Hypothalamus (tissue), 51 donors: ENCODE measurements at regions not wholly inside any gene's neighbourhood (a gene's known extent, or its start where the extent isn't known, plus 50 kb on each side); places are given as distances from the start of the nearest gene placed in this dataset.

Experiments
- DNase-seq, 51 donors: peaks; one replicate each; lab custom pipeline; 2025; lab: John Stamatoyannopoulos, UW

DNA sequence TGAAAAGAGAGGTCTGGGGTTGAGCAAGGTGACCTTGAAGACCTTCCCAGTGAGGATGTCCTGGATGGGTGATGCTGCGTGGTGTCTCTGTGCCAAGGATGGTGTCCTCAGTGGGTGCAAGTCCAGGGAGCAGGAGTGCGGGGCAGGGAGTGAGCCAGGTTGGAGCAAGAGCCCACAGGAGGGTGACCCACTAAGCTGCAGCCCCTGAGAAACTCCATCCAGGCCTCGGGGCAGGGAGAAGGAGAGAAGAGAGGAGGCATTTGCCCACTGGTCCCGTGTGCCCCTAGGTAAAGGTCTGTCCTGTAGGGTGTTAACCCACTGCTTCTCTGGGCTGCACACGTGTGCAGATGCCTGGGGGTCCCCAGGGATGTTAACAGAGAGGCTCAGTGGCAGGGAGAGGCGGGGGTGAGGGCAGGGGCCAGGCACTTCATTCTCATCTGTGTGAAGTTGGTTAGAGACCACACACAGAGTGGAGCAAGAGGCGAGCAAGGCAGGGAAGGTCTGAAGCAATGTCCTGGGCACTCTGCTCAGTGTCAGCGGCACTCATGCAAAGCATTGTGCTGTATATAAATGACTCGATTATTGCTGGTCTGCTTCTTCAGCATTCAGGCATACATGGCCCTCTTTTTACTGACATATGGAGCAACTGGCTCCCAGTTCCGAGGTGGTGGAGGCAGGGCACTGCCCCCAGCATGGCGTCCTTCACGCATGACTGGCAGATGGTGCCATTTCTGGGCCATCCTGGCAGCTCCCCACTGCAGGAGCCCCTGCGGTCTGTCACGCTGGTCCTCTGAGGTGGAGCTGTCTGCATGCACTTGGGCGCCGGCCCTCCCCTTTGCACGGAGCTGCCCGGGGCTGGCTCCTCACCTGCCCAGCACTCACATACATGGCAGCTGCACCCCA lies 117.2 kb upstream of the HS6ST1 start:
- DNase-seq, result no peak

- DNase-seq, result no peak
Measured at GRCh38 chr2:128436479-128437203, 118.0 kb upstream of the HS6ST1 start.

DNA sequence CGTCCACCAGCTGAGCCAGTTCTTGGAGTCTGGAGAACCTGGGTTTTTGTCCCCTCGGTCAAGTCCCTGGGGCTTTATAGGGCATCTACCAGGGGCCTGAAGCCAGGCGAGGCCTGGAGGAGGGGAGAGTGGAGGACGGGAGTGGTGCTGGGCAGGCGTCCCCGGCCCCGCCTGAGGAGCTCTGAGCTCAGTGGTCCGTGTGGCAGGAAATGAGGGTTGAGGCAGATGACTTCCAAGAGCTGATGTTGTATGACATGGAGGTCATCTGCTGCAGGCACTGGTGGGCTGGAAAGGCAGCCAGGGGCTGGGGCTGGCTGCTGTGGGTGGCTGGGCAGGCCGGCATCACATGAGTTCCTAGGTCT lies 118.5 kb upstream of the HS6ST1 start:
- DNase-seq, result no peak

DNA sequence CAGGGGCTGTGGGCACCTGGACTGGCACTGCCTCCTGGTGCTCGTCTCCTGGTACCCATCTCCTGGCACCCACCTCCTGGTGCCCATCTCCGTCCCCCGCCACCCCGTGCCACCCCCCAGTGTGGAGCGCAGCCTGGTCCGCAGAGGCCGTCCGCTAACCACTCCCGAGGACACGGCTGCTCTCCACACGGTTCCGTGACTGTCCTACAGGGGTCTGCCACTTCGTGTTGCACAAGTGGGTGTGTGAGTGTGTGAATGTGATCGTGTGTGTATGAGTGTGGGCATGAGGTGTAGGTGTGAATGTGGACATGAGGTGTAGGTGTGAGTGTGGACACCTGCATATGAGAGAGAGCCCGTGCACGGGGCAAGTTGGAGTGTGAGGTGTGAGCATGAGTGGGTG lies 119.4 kb upstream of the HS6ST1 start:
- DNase-seq, result no peak

DNA sequence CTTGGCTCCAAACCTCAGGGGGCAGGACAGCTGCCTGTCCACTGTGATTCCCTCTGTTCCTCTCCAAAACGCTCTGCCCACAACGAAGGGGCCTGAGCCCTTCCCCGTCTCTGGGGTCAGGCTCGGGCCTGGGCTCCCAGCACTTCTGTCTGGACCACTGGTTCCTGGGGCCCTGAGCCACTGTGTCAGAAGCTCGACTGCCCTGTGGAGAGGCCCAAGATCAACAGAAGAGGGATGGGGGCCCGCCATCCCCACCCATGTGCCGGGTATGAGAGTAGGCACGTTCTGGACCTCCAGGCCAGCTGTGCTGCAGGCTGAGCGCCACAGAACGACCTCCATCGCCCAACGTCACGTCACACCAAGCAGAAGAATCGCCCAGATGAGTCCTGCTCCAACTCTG lies 119.9 kb upstream of the HS6ST1 start:
- DNase-seq, result no peak

DNA sequence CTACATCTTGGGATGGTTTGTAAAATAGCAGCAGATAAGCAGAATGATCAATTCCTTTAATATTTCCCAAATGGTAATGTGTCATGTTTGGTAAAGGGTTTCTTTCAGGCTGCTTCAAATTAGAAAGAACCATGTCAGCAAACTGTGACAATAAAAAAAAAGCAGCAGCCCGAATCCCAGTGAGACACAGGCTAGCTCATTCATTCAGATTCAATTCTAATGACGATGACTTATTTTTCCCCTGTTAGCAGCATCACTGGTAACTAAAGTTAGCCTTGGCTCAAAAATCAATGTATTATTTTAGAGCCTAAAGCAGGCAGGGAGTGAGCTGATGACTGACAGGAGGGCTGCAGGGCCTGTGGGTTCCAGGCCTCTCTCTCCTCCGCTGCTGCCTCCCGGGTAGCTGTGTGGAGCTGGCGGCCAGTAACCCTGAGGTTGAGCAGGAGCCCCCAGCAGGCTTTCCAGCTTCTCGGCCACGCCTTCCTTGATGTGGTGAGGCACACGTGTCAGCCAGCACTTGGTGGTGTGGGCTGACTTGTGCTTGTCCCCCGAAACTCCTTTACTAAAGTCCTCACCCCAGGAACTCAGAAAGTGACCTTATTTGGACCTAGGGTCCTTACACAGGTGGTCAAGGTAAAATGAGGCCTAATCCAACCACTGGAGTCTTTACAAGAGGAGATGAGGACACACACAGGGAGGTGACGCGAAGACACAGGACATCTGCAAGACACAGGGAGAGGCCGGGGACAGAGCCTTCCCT lies 120.5 kb upstream of the HS6ST1 start:
- DNase-seq, result no peak

- DNase-seq, result no peak
Measured at GRCh38 chr2:128439791-128440665, 121.4 kb upstream of the HS6ST1 start.

- DNase-seq, result no peak
Measured at GRCh38 chr2:128440666-128441340, 122.1 kb upstream of the HS6ST1 start.

- no peak for DNase-seq
Measured at GRCh38 chr2:128441341-128442052, 122.8 kb upstream of the HS6ST1 start.

DNA sequence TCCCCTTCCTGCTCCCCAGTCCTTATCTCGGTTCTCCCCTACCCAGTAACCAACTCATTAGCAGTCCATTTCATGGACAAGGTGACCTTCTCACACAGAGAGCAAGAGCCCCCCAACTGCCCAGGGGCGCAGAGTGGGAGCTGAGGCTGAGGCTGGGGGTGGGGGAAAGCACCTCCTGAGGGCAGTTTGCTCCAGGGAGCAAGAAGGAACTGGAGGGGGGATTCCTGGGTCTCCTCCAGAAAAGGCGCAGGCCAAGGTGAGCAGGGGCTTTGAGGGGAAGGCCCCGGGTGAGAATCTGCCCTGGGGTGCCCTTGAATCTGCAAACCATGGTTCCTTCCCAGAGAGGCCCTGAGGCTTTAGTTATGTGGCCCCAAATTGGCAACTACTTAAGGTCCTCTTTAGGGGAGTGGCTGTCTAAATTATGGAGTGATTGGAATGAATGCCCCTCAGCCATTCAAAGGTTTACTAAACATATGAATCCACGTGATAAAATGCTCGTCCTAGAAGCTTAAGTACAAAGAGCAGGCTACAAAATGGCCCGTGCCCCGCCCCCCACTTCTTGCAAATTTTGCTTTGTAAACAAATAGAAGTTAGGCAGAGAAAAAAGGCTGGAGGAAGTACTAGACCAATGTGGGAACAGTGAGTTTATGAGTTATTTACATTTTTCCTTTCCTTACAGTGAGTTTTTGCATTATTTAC lies 123.5 kb upstream of the HS6ST1 start:
- no peak for DNase-seq

- DNase-seq, result no peak
Measured at GRCh38 chr2:128442891-128443302, 124.2 kb upstream of the HS6ST1 start.

DNA sequence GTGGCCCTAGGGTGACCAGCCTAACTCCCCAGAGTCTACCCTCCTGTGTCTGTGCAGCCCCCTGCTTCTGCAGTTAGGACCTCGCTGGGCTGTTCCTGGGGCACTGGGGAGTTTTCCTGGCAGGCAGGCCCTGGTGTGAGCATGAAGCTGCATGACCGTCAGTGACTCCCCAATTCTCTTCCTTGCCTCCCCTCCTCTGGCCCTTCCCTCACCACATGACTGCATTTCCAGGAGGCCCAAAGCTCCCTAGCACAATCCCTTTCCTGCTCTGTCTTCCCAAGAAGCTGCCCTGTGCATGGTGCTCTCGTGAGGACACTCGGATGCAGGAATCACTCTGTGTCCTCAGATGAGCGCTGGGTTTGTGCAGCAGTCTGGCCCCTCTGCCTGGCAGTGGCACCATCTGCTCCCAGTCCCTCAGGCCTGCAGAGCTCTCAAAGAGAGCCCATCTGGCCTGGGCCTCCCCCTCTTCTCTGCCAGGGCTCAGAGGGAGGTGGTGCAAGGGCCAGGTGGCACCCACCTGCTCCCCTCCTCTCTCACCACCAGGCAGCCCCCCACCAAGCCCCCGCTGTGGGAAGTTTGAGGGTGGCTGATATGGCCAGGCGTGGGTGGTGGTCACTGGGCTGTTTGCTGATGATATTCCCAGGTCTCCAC lies 125.6 kb upstream of the HS6ST1 start:
- no peak for DNase-seq

DNA sequence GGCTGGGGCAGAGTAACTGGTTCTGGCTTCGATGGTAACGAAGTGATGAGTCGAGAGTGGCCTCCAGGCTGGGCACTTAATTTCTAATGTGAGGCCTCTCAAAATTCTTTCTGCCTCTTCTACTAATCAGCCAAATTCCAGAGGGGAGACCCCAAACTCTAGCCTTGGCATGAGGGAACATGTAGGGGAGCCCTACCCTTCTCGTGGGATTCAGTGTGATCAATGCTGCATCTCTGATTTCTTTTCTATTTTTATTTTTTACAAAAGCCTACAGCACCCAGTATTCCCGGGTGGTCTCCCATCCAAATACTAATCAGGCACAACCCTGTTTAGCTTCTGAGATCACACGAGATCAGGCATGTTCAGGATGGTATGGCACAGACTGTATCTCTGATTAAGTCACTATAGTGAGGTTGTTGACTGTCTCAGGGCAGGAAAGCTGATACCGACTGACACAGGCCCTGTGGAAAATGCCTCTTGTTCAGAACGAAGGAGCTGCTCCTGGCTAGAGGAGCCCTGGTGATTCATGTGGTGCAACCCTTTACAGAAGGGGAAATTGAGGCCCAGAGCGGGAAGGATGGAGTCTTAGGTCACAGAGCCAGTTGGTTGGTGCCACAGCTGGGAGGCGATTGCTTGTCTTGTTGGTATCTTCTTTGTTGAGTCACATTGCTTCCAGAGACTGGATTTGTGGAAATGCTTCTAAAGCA lies 126.3 kb upstream of the HS6ST1 start:
- DNase-seq, result no peak

DNA sequence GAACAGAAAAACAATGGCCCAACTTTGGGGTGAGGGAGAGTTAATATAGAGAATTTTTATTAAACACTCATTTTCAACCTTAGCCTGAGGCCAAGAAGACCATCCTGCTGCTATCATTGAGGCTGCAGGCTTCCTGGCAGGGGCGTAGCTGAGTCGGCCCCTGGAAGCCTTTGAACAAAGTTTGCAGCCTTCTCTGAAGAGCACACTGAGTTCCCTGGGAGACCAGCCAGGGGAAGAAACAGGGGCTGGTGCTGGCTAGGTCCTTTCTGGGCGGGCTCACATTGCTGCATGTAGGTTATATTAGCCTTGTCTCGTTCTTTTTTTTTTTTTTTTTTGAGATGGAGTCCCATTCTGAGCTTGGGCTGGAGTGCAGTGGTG lies 126.8 kb upstream of the HS6ST1 start:
- DNase-seq, result no peak

GRCh38 chr2:128446049-128446873 lies 127.6 kb upstream of the HS6ST1 start:
- DNase-seq, result no peak

DNA sequence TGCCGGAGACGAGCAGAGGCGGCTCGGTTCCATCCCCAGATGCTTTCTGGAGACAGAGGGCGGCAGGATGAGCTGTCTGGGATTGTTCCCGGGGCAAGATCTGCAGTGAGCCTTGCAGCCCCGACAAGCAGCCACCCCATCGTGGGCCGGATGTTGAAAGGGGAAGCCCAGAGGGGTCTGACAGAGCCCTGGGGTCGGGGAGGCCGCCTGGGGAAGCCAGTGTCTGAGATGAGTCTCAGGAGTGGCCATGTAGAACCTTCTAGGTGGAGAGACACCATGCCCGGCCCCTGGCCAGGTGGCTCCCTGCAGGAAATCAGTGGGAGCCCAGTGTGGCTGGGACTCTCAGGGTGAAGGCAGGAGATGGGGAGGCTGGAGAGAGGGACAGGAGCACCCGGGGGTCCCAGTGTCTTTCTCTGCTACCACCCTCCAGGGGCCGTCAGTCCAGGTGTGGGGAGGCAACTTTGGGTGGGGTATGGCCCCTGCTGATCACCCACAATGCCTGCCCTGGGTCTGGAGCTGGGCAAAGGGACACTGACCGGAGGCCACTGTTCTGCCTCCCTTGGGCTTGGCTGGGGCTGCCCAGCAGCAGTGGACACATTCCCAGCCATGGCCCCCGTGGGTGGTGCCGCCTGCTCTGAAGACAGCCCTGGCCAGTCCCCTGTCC lies 128.3 kb upstream of the HS6ST1 start:
- DNase-seq, result peak in 1 of 51 donors; percentile 32
